OCI-LY3 (cell line): ENCODE measurements at regions not wholly inside any gene's neighbourhood (a gene's known extent, or its start where the extent isn't known, plus 50 kb on each side); places are given as distances from the start of the nearest gene placed in this dataset.

ENCODE experiments used
- CTCF ChIP-seq: fragments of 200-600, 300-600 bp; sonication (generic); IDR thresholded peaks from 2 replicates; pipeline ENCODE4 v1.5.1; 2014; ENCODE audit warnings: antibody characterized with exemption, low read length, low read depth
- EZH2phosphoT487 ChIP-seq: fragments of 200-600 bp; shearing (Covaris generic); IDR thresholded peaks from 2 replicates; pipeline ENCODE4 v1.6.1; 2018; ENCODE audit warnings: antibody characterized with exemption, mixed run types, low read depth

- TF ChIP-seq CTCF (no peak), EZH2phosphoT487 (no peak)
These were observed 76.6 kb upstream of the NRIP1 start for GRCh38 chr21:15141261-15141970.
